Naive thymus-derived CD4-positive, alpha-beta T cell (primary cell): ENCODE measurements at regions not wholly inside any gene's neighbourhood (a gene's known extent, or its start where the extent isn't known, plus 50 kb on each side); places are given as distances from the start of the nearest gene placed in this dataset.

ENCODE experiments used
- ATAC-seq: fragments of 150-1000 bp; cut with Tn5 transposase; 2 replicates; pipeline ENCODE4 v1.10.0; 2021; ENCODE audit warnings: mild to moderate bottlenecking, moderate library complexity
- CTCF ChIA-PET: fragments of 350-600 bp; sonication (Branson Sonifier 250); formaldehyde crosslinking; loops from one replicate; lab custom pipeline; 2021; ENCODE audit warnings: antibody characterized with exemption; lab: Charles Lee
- POLR2A ChIA-PET: fragments of 350-600 bp; sonication (Branson Sonifier 250); formaldehyde crosslinking; loops from one replicate; lab custom pipeline; 2021; ENCODE audit warnings: antibody characterized with exemption, inconsistent platforms; lab: Charles Lee
- DNase-seq, 9 donors: peaks; one replicate each; pipeline versions ENCODE4 v3.0.0 to v3.0.0-alpha.2; 2020 to 2022; ENCODE audit warnings: mixed read lengths in 1 of 9
- H3K27ac ChIP-seq: one replicate; pipeline ENCODE4 v1.7.0; 2013; ENCODE audit warnings: mild to moderate bottlenecking, low read depth, low read length, moderate library complexity
- H3K27me3 ChIP-seq, 2 donors: one replicate each; pipeline ENCODE4 v1.7.0; 2013; ENCODE audit warnings: low read length in 2 of 2, mild to moderate bottlenecking in 2 of 2, moderate library complexity in 2 of 2; ENCODE audit not compliant: control insufficient read depth in 2 of 2, insufficient read depth in 2 of 2
- H3K36me3 ChIP-seq, 3 experiments: 1 replicate in 2 of 3; 2 replicates in 1 of 3; pipeline ENCODE4 v1.7.0; 2013; ENCODE audit warnings: low read length in 3 of 3, mild to moderate bottlenecking in 3 of 3, moderate library complexity in 1 of 3; ENCODE audit not compliant: insufficient read depth in 3 of 3, control insufficient read depth in 2 of 3
- H3K4me1 ChIP-seq, 2 donors: one replicate each; pipeline ENCODE4 v1.7.0; 2013; ENCODE audit warnings: low read length in 2 of 2, mild to moderate bottlenecking in 2 of 2, moderate library complexity in 1 of 2; ENCODE audit not compliant: control insufficient read depth in 2 of 2, insufficient read depth in 2 of 2
- H3K4me3 ChIP-seq: 2 replicates; pipeline ENCODE4 v1.7.0; 2013; ENCODE audit warnings: mild to moderate bottlenecking, low read length
- H3K9me3 ChIP-seq, 3 experiments: 1 replicate in 2 of 3; 2 replicates in 1 of 3; pipeline ENCODE4 v1.7.0; 2013; ENCODE audit warnings: low read length in 3 of 3; ENCODE audit not compliant: control insufficient read depth in 2 of 3
- H3K27ac Mint-ChIP-seq, 9 donors: one replicate each; pipeline ENCODE4 v1.8.0; 2020 to 2022; ENCODE audit warnings: mixed read lengths in 9 of 9, mild to moderate bottlenecking in 8 of 9, moderate library complexity in 5 of 9, inconsistent platforms in 2 of 9
- H3K27me3 Mint-ChIP-seq, 5 donors: one replicate each; pipeline ENCODE4 v1.8.0; 2021 to 2022; ENCODE audit warnings: mixed read lengths in 5 of 5, mild to moderate bottlenecking in 1 of 5
- H3K36me3 Mint-ChIP-seq, 5 donors: one replicate each; pipeline ENCODE4 v1.8.0; 2020 to 2022; ENCODE audit warnings: mixed read lengths in 5 of 5, mild to moderate bottlenecking in 3 of 5, inconsistent platforms in 1 of 5
- H3K4me1 Mint-ChIP-seq, 7 donors: one replicate each; pipeline ENCODE4 v1.8.0; 2020 to 2022; ENCODE audit warnings: mixed read lengths in 7 of 7, mild to moderate bottlenecking in 3 of 7, inconsistent platforms in 1 of 7
- H3K4me3 Mint-ChIP-seq, 10 donors: one replicate each; pipeline ENCODE4 v1.8.0; 2020 to 2022; ENCODE audit warnings: mild to moderate bottlenecking in 10 of 10, mixed read lengths in 10 of 10, moderate library complexity in 6 of 10, inconsistent platforms in 2 of 10
- H3K9me3 Mint-ChIP-seq, 11 donors: one replicate each; pipeline ENCODE4 v1.8.0; 2020 to 2022; ENCODE audit warnings: mixed read lengths in 11 of 11, mild to moderate bottlenecking in 4 of 11, inconsistent platforms in 1 of 11, moderate library complexity in 1 of 11
- intact Hi-C, 2 donors: fragments of 100-400 bp; cut with micrococcal nuclease; formaldehyde crosslinking; loops; one replicate each; pipeline ENCODE4 v1.15.1; 2023

DNA sequence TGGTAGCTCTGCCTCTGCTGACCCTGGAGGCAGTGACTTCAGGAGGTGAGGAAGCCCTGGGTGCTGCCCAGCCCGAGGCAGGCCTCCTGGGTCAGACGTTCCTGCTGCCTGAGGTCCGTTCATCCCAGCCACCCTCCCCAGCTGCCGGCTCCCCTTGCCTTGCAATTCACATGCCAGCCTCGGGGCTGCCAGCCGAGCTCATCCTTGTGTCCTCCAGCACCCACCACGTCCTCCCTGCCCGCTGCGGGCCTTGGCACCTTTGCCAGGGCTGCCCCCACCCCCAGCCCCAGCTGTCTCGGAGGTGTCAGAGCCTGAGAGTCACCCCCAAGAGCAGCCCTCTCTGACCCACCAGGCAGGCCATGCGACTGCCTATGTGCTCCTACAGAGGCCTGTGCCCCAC is 162.1 kb upstream of the RNF32 start:
- H3K4me1 Mint-ChIP-seq: peaks cover 0 to 2% (median 0%) of the 10 kb centered on the region in 7 donors
- H3K4me3 Mint-ChIP-seq: no peak overlapping the region
- DNase-seq (no peak), ATAC-seq (no peak)
- H3K27ac Mint-ChIP-seq: no peak overlapping the region
- no peaks in the 10 kb centered on the region for H3K36me3 ChIP-seq
- no peak overlapping the region for H3K4me3 ChIP-seq
- POLR2A ChIA-PET: no interaction called here
- H3K9me3 Mint-ChIP-seq: no peaks in the 10 kb centered on the region
- H3K9me3 ChIP-seq: no peaks in the 10 kb centered on the region
- no peaks in the 10 kb centered on the region for H3K4me1 ChIP-seq
- intact Hi-C loops: no loop called here
- H3K27me3 Mint-ChIP-seq: peaks cover 27 to 72% (median 35%) of the 10 kb centered on the region in 5 donors
- no peaks in the 10 kb centered on the region for H3K27me3 ChIP-seq
- H3K36me3 Mint-ChIP-seq: no peaks in the 10 kb centered on the region
- no peak overlapping the region for H3K27ac ChIP-seq
- CTCF ChIA-PET: no interaction called here

GRCh38 chr7:156475666-156476065 is 164.9 kb upstream of the RNF32 start:
- H3K9me3 Mint-ChIP-seq: no peaks in the 10 kb centered on the region

GRCh38 chr7:156475179-156475578 is 165.4 kb upstream of the RNF32 start:
- DNase-seq (no peak), ATAC-seq (no peak)
- peaks cover 25 to 61% (median 30%) of the 10 kb centered on the region in 5 donors for H3K27me3 Mint-ChIP-seq
- no peak overlapping the region for H3K4me3 ChIP-seq
- no peaks in the 10 kb centered on the region for H3K27me3 ChIP-seq
- no peak overlapping the region for H3K27ac ChIP-seq
- no peak overlapping the region for H3K27ac Mint-ChIP-seq
- H3K9me3 Mint-ChIP-seq: no peaks in the 10 kb centered on the region
- no peaks in the 10 kb centered on the region for H3K9me3 ChIP-seq
- H3K36me3 ChIP-seq: no peaks in the 10 kb centered on the region
- no peaks in the 10 kb centered on the region for H3K4me1 Mint-ChIP-seq
- ChIA-PET POLR2A (no interaction called here), CTCF (no interaction called here)
- no peak overlapping the region for H3K4me3 Mint-ChIP-seq
- no peaks in the 10 kb centered on the region for H3K4me1 ChIP-seq
- H3K36me3 Mint-ChIP-seq: no peaks in the 10 kb centered on the region
- intact Hi-C loops: no loop called here

More at GRCh38 chr7:156475666-156476065, 164.9 kb upstream of the RNF32 start:
- Histone ChIP-seq H3K27me3 (no peaks in the 10 kb centered on the region), H3K4me3 (no peak overlapping the region), H3K9me3 (no peaks in the 10 kb centered on the region), H3K36me3 (no peaks in the 10 kb centered on the region), H3K27ac (no peak overlapping the region), H3K4me1 (no peaks in the 10 kb centered on the region)
- intact Hi-C loops: no loop called here
- ChIA-PET CTCF (no interaction called here), POLR2A (no interaction called here)
- Mint-ChIP-seq H3K27ac (no peak overlapping the region), H3K36me3 (no peaks in the 10 kb centered on the region), H3K4me3 (no peak overlapping the region), H3K27me3 (peaks cover 25 to 61% (median 34%) of the 10 kb centered on the region in 5 donors), H3K4me1 (no peaks in the 10 kb centered on the region)
- no peak for ATAC-seq
- no peak for DNase-seq

DNA sequence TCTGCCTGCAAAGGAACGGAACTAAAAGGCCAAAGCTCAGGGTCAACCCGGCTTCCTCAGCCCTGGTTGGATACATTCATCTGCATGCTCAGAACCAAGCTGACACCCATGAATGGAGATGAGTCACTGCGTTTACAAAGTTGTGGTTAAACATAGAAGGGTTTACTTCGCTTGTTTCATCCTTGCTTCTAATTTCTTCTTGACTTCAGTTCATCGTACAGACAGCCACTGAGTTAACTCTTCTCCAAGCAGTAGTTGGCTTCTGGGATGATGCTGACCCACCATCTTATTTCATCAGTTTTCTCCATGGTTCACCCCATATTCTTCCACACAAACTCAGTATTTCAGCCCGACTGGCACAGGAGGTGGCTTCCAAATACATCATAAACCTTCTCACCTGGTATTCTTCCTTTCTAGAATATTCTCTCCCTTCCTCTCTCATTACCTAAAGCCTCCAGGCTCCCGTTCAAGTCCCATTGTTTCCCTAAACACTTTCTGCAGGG is 166.3 kb upstream of the RNF32 start:
- Histone ChIP-seq H3K27ac (no peak overlapping the region), H3K27me3 (no peaks in the 10 kb centered on the region), H3K36me3 (no peaks in the 10 kb centered on the region), H3K4me1 (no peaks in the 10 kb centered on the region), H3K4me3 (no peak overlapping the region), H3K9me3 (no peaks in the 10 kb centered on the region)
- H3K9me3 Mint-ChIP-seq: no peaks in the 10 kb centered on the region
- H3K36me3 Mint-ChIP-seq: no peaks in the 10 kb centered on the region
- intact Hi-C loops: loop anchor here in 1 of 2 donors (5.0 kb wide), 2 partner anchors 343 to 677 kb away; no protein-coding TSS in a partner anchor
- ATAC-seq (no peak), DNase-seq (no peak)
- no peaks in the 10 kb centered on the region for H3K4me1 Mint-ChIP-seq
- ChIA-PET POLR2A (no interaction called here), CTCF (no interaction called here)
- peaks cover 21 to 55% (median 30%) of the 10 kb centered on the region in 5 donors for H3K27me3 Mint-ChIP-seq
- no peak overlapping the region for H3K27ac Mint-ChIP-seq
- no peak overlapping the region for H3K4me3 Mint-ChIP-seq

DNA sequence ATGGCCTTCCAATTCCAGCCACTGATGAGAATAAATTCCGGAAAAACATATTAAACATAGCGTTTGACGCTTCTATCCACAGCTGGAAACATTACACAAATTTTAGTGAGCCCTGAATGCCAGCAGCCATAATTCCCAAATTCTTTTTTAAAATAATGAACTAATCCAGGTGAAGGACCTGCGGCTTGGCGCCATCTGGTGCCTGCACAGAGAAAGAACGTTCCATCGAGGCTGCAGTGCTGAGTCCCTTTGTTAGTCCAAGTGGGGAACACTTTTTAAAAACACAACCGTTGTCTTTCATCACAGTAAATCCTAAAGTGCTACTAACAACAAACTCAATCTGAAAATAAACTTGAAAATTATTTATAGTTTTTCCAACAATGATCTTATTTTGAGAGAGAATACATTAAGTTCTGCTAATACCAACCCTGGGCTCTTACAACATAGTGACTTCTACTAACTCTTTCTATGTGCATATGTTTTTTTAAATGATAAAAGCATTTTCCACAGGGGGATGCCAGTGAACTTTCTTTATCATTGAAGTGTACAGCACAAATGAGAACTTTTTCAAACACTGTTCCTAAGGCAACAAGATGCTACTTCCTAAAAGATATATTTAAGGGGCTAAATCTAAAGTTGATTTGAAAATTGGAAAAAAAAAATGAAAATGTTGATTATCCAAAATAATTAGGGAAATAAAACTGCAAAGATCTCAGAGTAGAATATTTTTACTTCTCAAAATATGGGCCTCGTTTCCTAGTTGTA is 166.9 kb upstream of the RNF32 start:
- DNase-seq (peak in 2 of 9 donors; percentile 8 to 9), ATAC-seq (no peak)
- CTCF ChIA-PET: no interaction called here
- Histone ChIP-seq H3K4me1 (no peaks in the 10 kb centered on the region), H3K4me3 (no peak overlapping the region), H3K36me3 (no peaks in the 10 kb centered on the region), H3K27me3 (no peaks in the 10 kb centered on the region), H3K9me3 (no peaks in the 10 kb centered on the region), H3K27ac (no peak overlapping the region)
- Mint-ChIP-seq H3K27me3 (peaks cover 21 to 50% (median 27%) of the 10 kb centered on the region in 5 donors), H3K27ac (no peak overlapping the region), H3K9me3 (no peaks in the 10 kb centered on the region), H3K4me1 (no peaks in the 10 kb centered on the region), H3K36me3 (no peaks in the 10 kb centered on the region), H3K4me3 (no peak overlapping the region)
- POLR2A ChIA-PET: no interaction called here
- intact Hi-C loops: loop anchor here in 1 of 2 donors (1.0 to 5.0 kb wide), 3 partner anchors 344 to 676 kb away; no protein-coding TSS in a partner anchor

- peaks cover 22 to 41% (median 27%) of the 10 kb centered on the region in 5 donors for H3K27me3 Mint-ChIP-seq
- H3K27ac ChIP-seq: no peak overlapping the region
- H3K9me3 Mint-ChIP-seq: no peaks in the 10 kb centered on the region
- H3K9me3 ChIP-seq: no peaks in the 10 kb centered on the region
- ChIA-PET POLR2A (no interaction called here), CTCF (interaction anchor here (0.6 kb wide), 1 partner anchor 660 kb away, joined by 5 read pairs; no protein-coding TSS in a partner anchor)
- no peak overlapping the region for H3K4me3 ChIP-seq
- ATAC-seq (no peak), DNase-seq (no peak)
- H3K4me3 Mint-ChIP-seq: no peak overlapping the region
- H3K4me1 Mint-ChIP-seq: no peaks in the 10 kb centered on the region
- intact Hi-C loops: loop anchor here in 1 of 2 donors (5.0 kb wide), 2 partner anchors 345 to 675 kb away; no protein-coding TSS in a partner anchor
- no peak overlapping the region for H3K27ac Mint-ChIP-seq
- no peaks in the 10 kb centered on the region for H3K4me1 ChIP-seq
- no peaks in the 10 kb centered on the region for H3K27me3 ChIP-seq
- no peaks in the 10 kb centered on the region for H3K36me3 ChIP-seq
- H3K36me3 Mint-ChIP-seq: no peaks in the 10 kb centered on the region
Observed at GRCh38 chr7:156472267-156472666, 168.3 kb upstream of the RNF32 start.
